Vagina (tissue), 2 donors: ENCODE measurements at regions not wholly inside any gene's neighbourhood (a gene's known extent, or its start where the extent isn't known, plus 50 kb on each side); places are given as distances from the start of the nearest gene placed in this dataset.

Experiments used
- CTCF ChIP-seq, 3 experiments: fragments of 450-650 bp in 2 of 3; fragments of 200-600 bp in 1 of 3; sonication (generic) in 1 of 3; IDR thresholded peaks; one replicate each; pipeline ENCODE4 v1.5.1; 2017 to 2019; ENCODE audit warnings: antibody characterized with exemption in 3 of 3, mild to moderate bottlenecking in 2 of 3, moderate library complexity in 2 of 3
- POLR2AphosphoS5 ChIP-seq, 2 donors: sonication (generic); formaldehyde crosslinking; IDR thresholded peaks; one replicate each; pipeline ENCODE4 v1.9.0; 2017; ENCODE audit warnings: antibody characterized with exemption in 2 of 2, mild to moderate bottlenecking in 2 of 2, low read depth in 1 of 2; ENCODE audit not compliant: insufficient read depth in 1 of 2

- TF ChIP-seq CTCF (IDR thresholded peaks at IDR 0.05): no peak
- TF ChIP-seq POLR2AphosphoS5 (IDR thresholded peaks at IDR 0.05; ENCODE audit: insufficient read depth in 1 of 2, low read depth in 1 of 2): no peak
Observed at GRCh38 chr21:22314963-22315362, 1316.8 kb downstream of the NCAM2 start.
